ENCODE measurements at regions not wholly inside any gene's neighbourhood (a gene's known extent, or its start where the extent isn't known, plus 50 kb on each side); places are given as distances from the start of the nearest gene placed in this dataset.
A peak's percentile ranks its signal among the peaks of the same experiment; 100 is the strongest.

DNA sequence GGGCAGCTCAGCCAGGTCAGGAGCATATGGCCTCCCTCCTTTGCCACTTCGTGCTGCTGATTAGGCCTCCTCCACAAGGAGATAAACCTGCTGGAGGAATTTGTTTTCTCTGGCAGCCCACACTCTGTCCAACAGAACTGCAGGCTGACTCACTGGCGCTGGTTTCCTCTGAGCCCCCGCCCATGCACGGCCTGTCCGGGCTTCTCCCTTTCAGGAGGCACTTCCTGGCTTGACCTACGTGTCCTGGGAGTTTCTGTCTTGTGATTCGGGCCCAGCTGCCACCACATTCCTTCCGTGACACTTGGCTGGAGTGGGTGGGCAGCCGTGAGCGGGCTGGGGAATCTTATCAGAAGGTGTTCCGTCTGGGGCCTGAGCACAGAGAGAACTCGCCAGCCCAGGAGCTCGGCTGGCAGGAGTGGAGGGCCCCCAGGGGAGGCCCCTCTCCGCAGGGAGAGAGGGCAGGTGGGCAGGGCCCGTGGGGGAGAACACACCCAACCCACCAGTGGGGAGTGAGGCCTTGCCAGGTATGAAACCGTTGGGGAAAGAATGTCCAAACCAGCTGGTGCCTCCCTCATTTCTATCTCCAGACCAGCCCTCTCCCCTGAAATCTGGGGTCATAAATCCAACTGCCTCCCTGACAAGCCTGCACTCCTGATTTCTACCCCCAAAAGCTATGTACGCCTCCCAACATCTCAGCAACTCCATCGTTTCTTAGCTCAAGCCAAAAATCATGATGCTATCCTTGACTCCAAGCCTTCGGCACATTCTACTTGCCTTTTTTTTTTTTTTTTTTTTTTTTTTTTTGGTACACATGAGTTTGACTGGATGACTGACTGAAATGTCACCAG, 110.6 kb upstream of the MEF2A start:
- H3K79me2 ChIP-seq: no peaks in the 10 kb centered on the region
- peak overlapping the region; percentile 46 for H3K4me2 ChIP-seq
- TF ChIP-seq EZH2 (IDR thresholded peaks at IDR 0.05; ENCODE audit: borderline replicate concordance) (no peak), EZH2phosphoT487 (IDR thresholded peaks at IDR 0.05; ENCODE audit: low read depth, severe bottlenecking, unreplicated experiment) (no peak), CTCF (IDR thresholded peaks at IDR 0.05; ENCODE audit: poor library complexity) (no peak)
- H3K27me3 ChIP-seq: no peaks in the 10 kb centered on the region
- no peaks in the 10 kb centered on the region for H4K20me1 ChIP-seq (ENCODE audit: insufficient read depth, poor library complexity, severe bottlenecking)
- H2AFZ ChIP-seq: peak overlapping the region; percentile 12
- 35% methylated on average over 19 of the region's 19 CpGs for WGBS (ENCODE audit: low lambda C conversion rate, missing lambda C conversion rate)
- no peaks in the 10 kb centered on the region for H3K36me3 ChIP-seq (replicated peaks; ENCODE audit: insufficient read depth, low read depth)
- H3K4me3 ChIP-seq: no peak overlapping the region
- no peaks in the 10 kb centered on the region for H3K9me2 ChIP-seq (replicated peaks; ENCODE audit: insufficient read depth)
- peak; percentile 91 for DNase-seq (ENCODE audit: low spot score)
- no peaks in the 10 kb centered on the region for H3K9me3 ChIP-seq (ENCODE audit: low read depth)
- H3K27ac ChIP-seq: peak overlapping the region; percentile 96
- peaks cover 14% of the 10 kb centered on the region for H3K4me1 ChIP-seq (ENCODE audit: insufficient read depth)

DNA sequence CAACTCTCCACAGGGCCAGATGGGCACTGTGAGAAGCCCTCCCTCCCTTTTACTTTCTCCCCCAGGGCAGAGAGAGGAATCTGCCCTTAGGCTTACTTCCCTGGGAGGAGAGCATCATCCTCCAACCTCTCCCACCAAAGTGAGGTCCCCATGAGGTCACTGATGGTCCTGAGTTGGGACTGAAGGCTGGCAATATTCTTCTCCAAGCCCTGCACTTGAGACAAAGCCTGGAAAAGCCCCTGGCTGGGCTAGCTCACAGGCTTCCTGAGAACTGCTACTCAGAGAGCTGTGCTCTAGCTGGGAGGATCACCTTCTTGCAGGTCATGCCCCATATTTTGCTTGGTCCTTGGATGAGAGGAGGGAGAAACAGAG, 110.0 kb upstream of the MEF2A start:
- Histone ChIP-seq H3K4me1 (ENCODE audit: insufficient read depth) (peaks cover 14% of the 10 kb centered on the region), H4K20me1 (ENCODE audit: insufficient read depth, poor library complexity, severe bottlenecking) (no peaks in the 10 kb centered on the region), H3K27ac (peak overlapping the region; percentile 96), H3K27me3 (no peaks in the 10 kb centered on the region), H3K9me2 (replicated peaks; ENCODE audit: insufficient read depth) (no peaks in the 10 kb centered on the region), H2AFZ (no peak overlapping the region), H3K36me3 (replicated peaks; ENCODE audit: insufficient read depth, low read depth) (no peaks in the 10 kb centered on the region), H3K9me3 (ENCODE audit: low read depth) (no peaks in the 10 kb centered on the region), H3K4me2 (no peak overlapping the region), H3K4me3 (no peak overlapping the region), H3K79me2 (no peaks in the 10 kb centered on the region)
- DNase-seq (ENCODE audit: low spot score): no peak
- no peak for TF ChIP-seq CTCF (IDR thresholded peaks at IDR 0.05; ENCODE audit: poor library complexity)

- Histone ChIP-seq H3K9me2 (replicated peaks; ENCODE audit: insufficient read depth) (no peaks in the 10 kb centered on the region), H3K4me3 (no peak overlapping the region), H3K4me1 (ENCODE audit: insufficient read depth) (no peaks in the 10 kb centered on the region), H3K36me3 (replicated peaks; ENCODE audit: insufficient read depth, low read depth) (no peaks in the 10 kb centered on the region), H3K4me2 (no peak overlapping the region), H3K9me3 (ENCODE audit: low read depth) (no peaks in the 10 kb centered on the region), H4K20me1 (ENCODE audit: insufficient read depth, poor library complexity, severe bottlenecking) (no peaks in the 10 kb centered on the region), H3K27ac (no peak overlapping the region), H3K27me3 (no peaks in the 10 kb centered on the region), H2AFZ (no peak overlapping the region), H3K79me2 (no peaks in the 10 kb centered on the region)
- no peak for DNase-seq (ENCODE audit: low spot score)
- TF ChIP-seq CTCF (IDR thresholded peaks at IDR 0.05; ENCODE audit: poor library complexity): no peak
- 77% methylated on average over 2 of the region's 2 CpGs for WGBS (ENCODE audit: low lambda C conversion rate, missing lambda C conversion rate)
Observed at GRCh38 chr15:99464137-99464536, 101.6 kb upstream of the MEF2A start.
